ENCODE measurements at regions not wholly inside any gene's neighbourhood (a gene's known extent, or its start where the extent isn't known, plus 50 kb on each side); places are given as distances from the start of the nearest gene placed in this dataset.

- CTCF ChIA-PET: no interaction called here
- POLR2A ChIA-PET (ENCODE audit: unreplicated experiment): no interaction called here
Measured at GRCh38 chr10:2856598-2856997, 210.8 kb upstream of the PFKP start.

More at GRCh38 chr10:2856598-2856997, 210.8 kb upstream of the PFKP start:
- in situ Hi-C loops (cut with MboI; ENCODE audit: low sequenced_read_pairs) (no loop called here), dilution Hi-C loops (cut with HindIII; ENCODE audit: low sequenced_read_pairs, unreplicated experiment) (no loop called here), intact Hi-C loops (cut with micrococcal nuclease) (no loop called here)
- Histone ChIP-seq H3K9me1 (ENCODE audit: insufficient read depth, low read length) (no peaks in the 10 kb centered on the region), H3K18ac (ENCODE audit: low read depth, low read length) (no peak overlapping the region), H3K4ac (ENCODE audit: low read depth, low read length) (no peak overlapping the region), H3K9ac (ENCODE audit: low read depth, low read length) (no peak overlapping the region), H3K79me1 (ENCODE audit: low read depth in 1 of 2, low read length in 2 of 2) (no peaks in the 10 kb centered on the region), H2BK120ac (ENCODE audit: low read depth, low read length) (no peak overlapping the region), H4K20me1 (ENCODE audit: insufficient read depth, low read length) (no peaks in the 10 kb centered on the region), H4K91ac (ENCODE audit: insufficient read depth, low read depth, low read length) (no peak overlapping the region), H2AFZ (replicated peaks; ENCODE audit: low read length, poor library complexity) (no peak overlapping the region), H3K9me3 (ENCODE audit: control insufficient read depth, insufficient read depth, low read length) (no peaks in the 10 kb centered on the region), H3K23ac (ENCODE audit: low read depth, low read length) (no peak overlapping the region), H3K27ac (ENCODE audit: insufficient read depth, low read length) (no peak overlapping the region), H4K5ac (ENCODE audit: low read depth, low read length) (no peak overlapping the region), H2BK15ac (ENCODE audit: low read depth, low read length) (no peak overlapping the region), H3K4me3 (ENCODE audit: insufficient read depth, low read depth, low read length) (no peak overlapping the region), H3K14ac (replicated peaks; ENCODE audit: low read depth, low read length) (no peak overlapping the region), H3K4me1 (ENCODE audit: control insufficient read depth, insufficient read depth, low read length) (no peaks in the 10 kb centered on the region), H2AK9ac (replicated peaks; ENCODE audit: low read depth, low read length, poor library complexity) (no peak overlapping the region), H3K56ac (ENCODE audit: extremely low read depth, insufficient read depth, low read length) (no peak overlapping the region), H2BK5ac (ENCODE audit: low read depth, low read length, poor library complexity, severe bottlenecking) (no peak overlapping the region), H3K27me3 (ENCODE audit: control insufficient read depth, insufficient read depth, low read length) (no peaks in the 10 kb centered on the region), H2BK20ac (ENCODE audit: low read depth, low read length) (no peak overlapping the region), H3K4me2 (ENCODE audit: low read depth, low read length) (no peak overlapping the region), H3K36me3 (ENCODE audit: control insufficient read depth, insufficient read depth, low read length) (no peaks in the 10 kb centered on the region), H4K8ac (ENCODE audit: low read depth in 2 of 2, low read length in 2 of 2) (no peak overlapping the region), H2AK5ac (ENCODE audit: low read depth, low read length) (no peak overlapping the region)
- no peak for ATAC-seq (ENCODE audit: low read depth)
- DNase-seq: no peak
- BruUV-seq (replicated peaks): no TSS peak
- WGBS, 2 experiments (ENCODE audit: extremely low coverage in 2 of 2, insufficient read length in 1 of 2): no CpG with 5 or more reads among the region's 6 CpGs
- TF ChIP-seq, protein P1, sequence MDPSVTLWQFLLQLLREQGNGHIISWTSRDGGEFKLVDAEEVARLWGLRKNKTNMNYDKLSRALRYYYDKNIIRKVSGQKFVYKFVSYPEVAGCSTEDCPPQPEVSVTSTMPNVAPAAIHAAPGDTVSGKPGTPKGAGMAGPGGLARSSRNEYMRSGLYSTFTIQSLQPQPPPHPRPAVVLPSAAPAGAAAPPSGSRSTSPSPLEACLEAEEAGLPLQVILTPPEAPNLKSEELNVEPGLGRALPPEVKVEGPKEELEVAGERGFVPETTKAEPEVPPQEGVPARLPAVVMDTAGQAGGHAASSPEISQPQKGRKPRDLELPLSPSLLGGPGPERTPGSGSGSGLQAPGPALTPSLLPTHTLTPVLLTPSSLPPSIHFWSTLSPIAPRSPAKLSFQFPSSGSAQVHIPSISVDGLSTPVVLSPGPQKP (IDR thresholded peaks at IDR 0.05; ENCODE audit: borderline replicate concordance, low read depth, low read length): no peak
- TF ChIP-seq, protein P2, sequence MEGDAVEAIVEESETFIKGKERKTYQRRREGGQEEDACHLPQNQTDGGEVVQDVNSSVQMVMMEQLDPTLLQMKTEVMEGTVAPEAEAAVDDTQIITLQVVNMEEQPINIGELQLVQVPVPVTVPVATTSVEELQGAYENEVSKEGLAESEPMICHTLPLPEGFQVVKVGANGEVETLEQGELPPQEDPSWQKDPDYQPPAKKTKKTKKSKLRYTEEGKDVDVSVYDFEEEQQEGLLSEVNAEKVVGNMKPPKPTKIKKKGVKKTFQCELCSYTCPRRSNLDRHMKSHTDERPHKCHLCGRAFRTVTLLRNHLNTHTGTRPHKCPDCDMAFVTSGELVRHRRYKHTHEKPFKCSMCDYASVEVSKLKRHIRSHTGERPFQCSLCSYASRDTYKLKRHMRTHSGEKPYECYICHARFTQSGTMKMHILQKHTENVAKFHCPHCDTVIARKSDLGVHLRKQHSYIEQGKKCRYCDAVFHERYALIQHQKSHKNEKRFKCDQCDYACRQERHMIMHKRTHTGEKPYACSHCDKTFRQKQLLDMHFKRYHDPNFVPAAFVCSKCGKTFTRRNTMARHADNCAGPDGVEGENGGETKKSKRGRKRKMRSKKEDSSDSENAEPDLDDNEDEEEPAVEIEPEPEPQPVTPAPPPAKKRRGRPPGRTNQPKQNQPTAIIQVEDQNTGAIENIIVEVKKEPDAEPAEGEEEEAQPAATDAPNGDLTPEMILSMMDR (conservative IDR thresholded peaks at IDR 0.05; ENCODE audit: low read depth, low read length): no peak
- no peak for TF ChIP-seq BHLHE40 (IDR thresholded peaks at IDR 0.05; ENCODE audit: low read depth, low read length)
- no peak for TF ChIP-seq RCOR1 (IDR thresholded peaks at IDR 0.05; ENCODE audit: insufficient replicate concordance, low read length)
- TF ChIP-seq FOS (IDR thresholded peaks at IDR 0.05; ENCODE audit: low read depth, low read length): no peak
- no peak for TF ChIP-seq NFE2L2 (IDR thresholded peaks at IDR 0.05; ENCODE audit: low read depth, low read length)
- no peak for TF ChIP-seq MXI1 (IDR thresholded peaks at IDR 0.05; ENCODE audit: borderline replicate concordance, low read depth, low read length)
- TF ChIP-seq RFX5 (IDR thresholded peaks at IDR 0.05; ENCODE audit: low read depth, low read length): no peak
